Dermis blood vessel endothelial cell (primary cell): ENCODE measurements at regions not wholly inside any gene's neighbourhood (a gene's known extent, or its start where the extent isn't known, plus 50 kb on each side); places are given as distances from the start of the nearest gene placed in this dataset.
"Not testable (repeated sequence)": the region's sequence is repeated elsewhere in the genome, so short reads cannot be mapped to it uniquely, and the experiment has no call there.

Experiments used
- DNase-seq: peaks from one replicate; pipeline ENCODE4 v3.0.0; 2010

GRCh38 chr7:32680259-32681173, 185.2 kb downstream of the AVL9 start:
- DNase-seq, result no peak

DNA sequence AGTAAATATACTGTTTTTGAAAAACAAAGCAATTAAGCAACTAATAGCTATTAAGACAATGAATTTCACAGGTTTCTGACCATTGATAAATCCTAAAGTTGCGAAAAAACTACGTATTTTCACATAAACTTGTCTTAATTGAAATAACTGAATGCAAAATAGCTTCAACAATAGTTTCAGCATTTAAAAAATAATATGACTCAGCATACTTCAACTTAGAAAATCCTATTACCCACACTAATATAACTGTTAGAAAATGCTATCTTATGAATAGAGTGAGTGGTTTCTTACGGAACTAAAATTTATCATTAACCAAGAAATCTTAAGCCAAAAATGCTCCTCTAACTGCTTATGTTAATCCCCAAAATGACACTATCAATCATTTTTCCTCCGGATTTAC, 183.9 kb downstream of the AVL9 start:
- DNase-seq, result no peak

DNA sequence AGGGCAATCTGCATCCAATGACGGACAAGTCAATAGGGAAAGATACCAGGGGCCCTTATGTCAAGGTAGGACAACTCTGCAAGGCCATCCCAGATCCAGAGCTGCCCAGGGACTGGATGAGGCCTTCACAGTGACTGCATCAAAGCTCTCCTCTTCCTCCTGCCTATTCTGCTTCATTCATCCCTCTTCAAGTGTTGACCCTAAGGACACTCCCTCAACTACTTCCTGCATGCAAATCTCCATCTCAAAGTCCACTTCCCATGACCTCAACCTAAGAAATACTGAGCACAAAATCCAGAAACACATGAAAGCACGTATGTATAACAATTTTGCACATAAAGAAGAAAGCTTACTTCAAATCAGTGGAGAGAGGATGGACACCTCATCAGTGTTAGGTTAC, 182.3 kb downstream of the AVL9 start:
- DNase-seq, result no peak

GRCh38 chr7:32676249-32676941, 181.1 kb downstream of the AVL9 start:
- DNase-seq, result no peak

- DNase-seq, result no peak
Measured at GRCh38 chr7:32673275-32673983, 178.1 kb downstream of the AVL9 start.

DNA sequence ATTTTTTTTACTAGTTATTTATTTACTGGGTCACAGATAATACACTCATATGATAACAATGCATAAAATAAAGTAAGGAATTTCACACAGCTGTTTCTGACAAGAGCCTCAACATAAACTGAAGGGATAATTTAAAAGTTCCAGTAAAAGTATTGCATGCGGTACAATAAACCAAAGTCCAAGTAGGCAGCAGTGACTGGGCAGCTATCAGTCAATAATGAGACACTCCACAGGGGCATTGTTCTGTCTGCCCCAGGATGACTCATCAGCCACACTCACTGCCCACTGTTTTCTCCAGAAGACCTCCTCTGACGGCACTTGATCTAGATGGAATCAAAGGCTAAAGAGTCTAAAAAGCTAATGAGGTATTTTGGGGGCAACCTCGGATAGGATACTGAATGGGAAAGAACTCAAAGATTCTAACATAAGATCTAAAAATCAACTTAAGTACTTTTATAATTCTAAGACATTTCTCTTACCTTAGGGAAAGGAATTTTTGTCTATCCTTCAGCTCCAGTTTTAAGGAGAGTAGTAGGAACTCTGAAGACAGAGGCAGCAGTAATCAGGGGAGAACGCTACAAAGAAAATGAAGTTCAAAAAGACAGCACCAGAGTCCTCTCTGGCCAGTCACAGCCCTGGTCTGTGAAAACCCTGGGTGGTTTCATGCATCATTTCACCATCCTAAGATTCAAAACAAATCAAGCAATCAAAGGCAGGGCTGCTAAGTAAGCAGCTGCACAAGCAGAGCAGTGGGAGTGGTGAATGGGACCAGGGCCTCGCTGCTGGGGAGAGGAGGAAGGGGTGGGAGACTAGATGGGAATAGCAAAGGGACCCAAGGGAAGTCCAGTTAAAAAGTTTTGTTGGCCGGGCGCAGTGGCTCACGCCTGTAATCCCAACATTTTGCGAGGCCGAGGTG, 175.1 kb downstream of the AVL9 start:
- DNase-seq, result peak; percentile 80

GRCh38 chr7:32669173-32669870, 174.0 kb downstream of the AVL9 start:
- peak; percentile 39 for DNase-seq

GRCh38 chr7:32668387-32669097, 173.3 kb downstream of the AVL9 start:
- not testable (repeated sequence) for DNase-seq

DNA sequence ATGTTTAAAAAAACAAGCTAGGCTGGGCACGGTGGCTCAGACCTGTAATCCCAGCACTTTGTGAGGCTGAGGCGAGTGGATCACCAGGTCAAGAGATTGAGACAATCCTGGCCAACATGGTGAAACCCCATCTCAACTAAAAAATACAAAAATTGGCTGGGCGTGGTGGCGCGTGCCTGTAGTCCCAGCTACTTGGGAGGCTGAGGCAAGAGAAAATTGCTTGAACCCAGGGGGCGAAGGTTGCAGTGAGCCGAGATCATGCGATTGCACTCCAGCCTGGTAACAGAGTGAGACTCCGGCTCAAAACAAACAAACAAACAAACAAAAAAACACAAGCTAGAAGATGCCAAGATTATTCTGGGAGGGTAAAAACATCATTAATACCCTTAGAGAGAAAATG, 172.3 kb downstream of the AVL9 start:
- DNase-seq, result not testable (repeated sequence)

DNA sequence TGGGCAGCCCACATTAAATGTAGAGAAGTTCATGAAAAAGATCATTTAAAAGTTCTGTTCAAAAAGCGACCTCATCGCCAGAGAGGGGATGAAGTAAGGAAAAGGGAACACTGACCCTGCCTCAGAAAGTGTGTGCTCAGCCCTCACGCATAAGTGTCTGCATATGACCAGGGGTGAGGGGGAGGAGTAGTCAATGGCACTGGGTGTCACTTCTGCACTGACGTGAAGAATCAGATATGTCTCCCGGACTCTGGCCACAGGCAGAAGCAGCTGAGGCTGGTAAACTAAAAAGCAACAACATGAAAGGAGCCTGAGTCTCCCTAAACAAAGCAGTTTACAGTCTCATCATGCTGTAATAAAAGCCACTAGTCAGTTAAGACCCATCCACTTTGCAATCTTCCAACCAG, 168.5 kb downstream of the AVL9 start:
- not testable (repeated sequence) for DNase-seq

GRCh38 chr7:32662509-32662908, 167.2 kb downstream of the AVL9 start:
- not testable (repeated sequence) for DNase-seq

- DNase-seq, result no peak
Measured at GRCh38 chr7:32661929-32662328, 166.6 kb downstream of the AVL9 start.

DNA sequence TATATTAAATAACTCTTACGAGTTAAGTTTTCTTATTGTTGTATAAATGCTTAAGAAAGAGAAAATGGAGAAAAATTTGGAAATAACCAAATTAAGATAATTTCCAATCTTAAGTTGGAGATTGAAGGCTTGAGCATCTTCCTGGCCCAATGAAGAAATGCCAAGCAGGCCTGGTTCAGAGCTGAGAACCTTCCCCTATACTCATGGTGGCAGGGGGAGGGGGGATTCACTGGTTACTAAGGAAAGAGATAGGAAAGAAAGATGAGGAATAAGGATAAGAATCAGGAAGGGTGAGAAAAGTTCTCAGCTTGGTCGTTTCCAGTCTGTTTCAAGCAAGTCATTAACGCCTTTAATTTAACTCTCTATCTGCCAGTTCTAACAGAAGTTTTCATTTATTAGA, 166.2 kb downstream of the AVL9 start:
- DNase-seq, result no peak

DNA sequence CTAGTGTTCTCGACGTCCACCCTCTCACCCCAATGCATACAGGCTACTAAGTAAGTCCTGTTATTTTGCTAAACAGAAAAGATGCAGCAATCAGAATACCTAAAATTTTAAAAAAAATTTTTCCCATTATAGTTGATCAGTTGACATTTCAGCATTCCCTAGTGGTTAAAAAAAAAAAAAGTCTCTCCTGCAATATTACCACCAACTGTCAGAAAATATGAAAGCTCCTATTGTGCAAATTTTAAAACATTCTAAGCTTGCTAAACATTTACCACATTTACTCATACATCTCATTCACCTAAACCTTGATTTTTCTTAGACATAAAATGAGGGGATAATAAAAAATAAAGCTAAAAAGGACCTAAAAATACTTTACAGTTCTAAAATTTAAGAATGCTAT, 165.6 kb downstream of the AVL9 start:
- no peak for DNase-seq

- DNase-seq, result no peak
Measured at GRCh38 chr7:32659853-32660252, 164.6 kb downstream of the AVL9 start.

DNA sequence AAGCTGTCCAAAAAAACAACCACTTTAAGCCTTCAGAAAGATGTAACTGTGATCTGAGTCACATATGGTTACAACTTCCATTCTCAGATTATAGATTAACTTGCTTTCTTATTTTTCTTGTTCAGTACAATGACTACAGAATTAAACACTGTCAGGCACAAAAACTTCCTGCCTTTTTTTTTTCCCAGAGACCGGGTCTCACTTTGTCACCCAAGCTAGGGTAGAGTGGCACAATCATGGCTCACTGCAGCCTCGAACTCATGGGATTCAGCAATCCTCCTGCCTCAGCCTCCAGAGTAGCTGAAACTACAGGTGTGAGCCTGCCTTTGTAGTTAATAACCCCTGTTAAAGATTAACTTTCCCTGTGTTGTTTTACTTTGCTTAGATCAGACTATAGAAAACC, 163.2 kb downstream of the AVL9 start:
- DNase-seq, result no peak

DNA sequence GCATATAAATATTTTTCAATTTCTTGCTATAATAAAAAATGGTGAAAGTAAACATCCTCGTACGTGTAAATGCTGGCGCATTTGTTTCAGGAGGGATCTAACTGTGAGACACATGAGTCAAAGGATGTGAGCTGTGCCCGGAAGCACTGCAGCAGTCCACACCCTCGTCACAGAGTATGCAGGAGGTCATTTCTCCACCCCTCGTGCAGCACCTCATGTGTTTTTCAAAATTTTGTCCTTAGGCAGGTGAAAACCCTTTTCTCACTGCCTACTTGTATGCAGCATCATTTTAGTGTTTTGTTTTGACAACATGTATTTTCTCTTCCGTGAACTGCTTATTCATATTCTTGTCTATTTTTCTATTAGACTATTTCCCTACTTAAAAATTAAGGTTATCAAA, 162.7 kb downstream of the AVL9 start:
- peak; percentile 80 for DNase-seq

DNA sequence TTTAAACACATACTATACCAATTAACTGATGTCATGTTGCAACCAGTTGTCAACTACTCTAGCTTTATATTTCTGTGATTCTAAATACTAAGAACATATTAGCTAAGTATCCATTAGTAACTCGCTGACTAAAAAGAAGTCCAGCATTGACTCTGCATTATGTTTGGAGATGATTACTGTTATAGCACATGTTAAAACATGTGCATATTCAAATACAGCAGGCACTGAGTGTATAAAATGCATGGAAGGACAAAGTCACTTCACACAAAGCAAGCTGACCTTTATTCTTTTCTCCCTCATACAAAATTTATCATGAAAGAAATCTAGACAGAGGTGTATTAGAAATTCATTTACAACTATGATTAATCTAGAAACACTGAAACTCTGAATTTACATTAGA, 159.3 kb downstream of the AVL9 start:
- not testable (repeated sequence) for DNase-seq

GRCh38 chr7:32650356-32650755, 155.1 kb downstream of the AVL9 start:
- DNase-seq, result not testable (repeated sequence)

- DNase-seq, result no peak
Measured at GRCh38 chr7:32648408-32649156, 153.3 kb downstream of the AVL9 start.
